ENCODE measurements at regions not wholly inside any gene's neighbourhood (a gene's known extent, or its start where the extent isn't known, plus 50 kb on each side); places are given as distances from the start of the nearest gene placed in this dataset.

- intact Hi-C loops (cut with micrococcal nuclease) = no loop called here
- no peak overlapping the region for H3K4me2 ChIP-seq (ENCODE audit: low read length)
- BruUV-seq (replicated peaks) = no TSS peak
- TF ChIP-seq SIN3A (IDR thresholded peaks at IDR 0.05; ENCODE audit: low read depth) (no peak), ZBTB33 (IDR thresholded peaks at IDR 0.05; ENCODE audit: extremely low read depth, insufficient replicate concordance, low read length) (no peak), RAD21 (IDR thresholded peaks at IDR 0.05; ENCODE audit: low read depth) (no peak), FOSL1 (IDR thresholded peaks at IDR 0.05; ENCODE audit: low read depth) (no peak), POLR2A (IDR thresholded peaks at IDR 0.05; ENCODE audit: borderline replicate concordance, extremely low read depth, insufficient read depth, insufficient read length) (no peak), POLR2AphosphoS5 (IDR thresholded peaks at IDR 0.05; ENCODE audit: low read depth, low read length) (no peak), CEBPB (IDR thresholded peaks at IDR 0.05; ENCODE audit: low read depth) (no peak), SRF (IDR thresholded peaks at IDR 0.05; ENCODE audit: low read depth) (no peak), JUND (IDR thresholded peaks at IDR 0.05) (no peak)
- H3K27ac ChIP-seq (ENCODE audit: low read depth, low read length) = no peak overlapping the region
- no peaks in the 10 kb centered on the region for H4K20me1 ChIP-seq (ENCODE audit: insufficient read depth)
- no peak for ATAC-seq
- no peak overlapping the region for H3K9ac ChIP-seq (ENCODE audit: low read length)
- peaks cover 3% of the 10 kb centered on the region in 2 experiments; a peak in 1 of 4 replicates for H3K9me3 ChIP-seq (ENCODE audit: control insufficient read depth in 1 of 2, insufficient read depth in 1 of 2, low read depth in 1 of 2, low read length in 2 of 2)
- no peak overlapping the region for H3K4me3 ChIP-seq (replicated peaks in 1 of 2; ENCODE audit: low read depth in 1 of 2, low read length in 2 of 2)
- H3K27me3 ChIP-seq (ENCODE audit: insufficient read depth, low read length) = no peaks in the 10 kb centered on the region
- ChIA-PET CTCF (interaction anchor here (1.3 kb wide), 1 partner anchor 216 kb away, joined by 3 read pairs; no protein-coding TSS in a partner anchor), RAD21 (ENCODE audit: low non-redundant PET in 1 of 2, low total read pairs in 2 of 2, uncharacterized antibody in 2 of 2, unreplicated experiment in 2 of 2) (no interaction called here), POLR2A (no interaction called here)
- no peaks in the 10 kb centered on the region for H3K79me2 ChIP-seq (ENCODE audit: insufficient read depth, low read length)
- DNase-seq (ENCODE audit: low read depth, low spot score) = no peak
- no peak overlapping the region for H2AFZ ChIP-seq (ENCODE audit: low read depth, low read length, poor library complexity, severe bottlenecking)
- H3K9me2 ChIP-seq (ENCODE audit: insufficient read depth) = 0 out of 2 replicates have a peak, but pooled peaks cover 3% of the 10 kb centered on the region
- peaks cover 4 to 15% of the 10 kb centered on the region in 2 experiments; a peak in 3 of 4 replicates for H3K4me1 ChIP-seq (ENCODE audit: control insufficient read depth in 1 of 2, insufficient read depth in 2 of 2, low read length in 2 of 2)
- no peaks in the 10 kb centered on the region for H3K36me3 ChIP-seq (ENCODE audit: control insufficient read depth in 1 of 2, insufficient read depth in 2 of 2, low read length in 2 of 2)
Observed at GRCh38 chr5:68502531-68502930, 287.0 kb downstream of the PIK3R1 start.

GRCh38 chr5:68504306-68504705 is 288.8 kb downstream of the PIK3R1 start:
- no peak for DNase-seq (ENCODE audit: low read depth, low spot score)
- RAD21 ChIA-PET (ENCODE audit: low non-redundant PET in 1 of 2, low total read pairs in 2 of 2, uncharacterized antibody in 2 of 2, unreplicated experiment in 2 of 2) = no interaction called here
- no peaks in the 10 kb centered on the region for H3K36me3 ChIP-seq (ENCODE audit: control insufficient read depth in 1 of 2, insufficient read depth in 2 of 2, low read length in 2 of 2)
- H2AFZ ChIP-seq (ENCODE audit: low read depth, low read length, poor library complexity, severe bottlenecking) = no peak overlapping the region
- no peak overlapping the region for H3K4me3 ChIP-seq (replicated peaks in 1 of 2; ENCODE audit: low read depth in 1 of 2, low read length in 2 of 2)
- no TSS peak for BruUV-seq (replicated peaks)
- intact Hi-C loops (cut with micrococcal nuclease) = no loop called here
- 0 out of 2 replicates have a peak, but pooled peaks cover 3% of the 10 kb centered on the region for H3K9me2 ChIP-seq (ENCODE audit: insufficient read depth)
- no peak overlapping the region for H3K4me2 ChIP-seq (ENCODE audit: low read length)
- CTCF ChIA-PET = no interaction called here
- H3K4me1 ChIP-seq (ENCODE audit: control insufficient read depth in 1 of 2, insufficient read depth in 2 of 2, low read length in 2 of 2) = peaks cover 4 to 15% of the 10 kb centered on the region in 2 experiments; a peak in 3 of 4 replicates
- no peak overlapping the region for H3K9ac ChIP-seq (ENCODE audit: low read length)
- no peak for ATAC-seq
- no peaks in the 10 kb centered on the region for H4K20me1 ChIP-seq (ENCODE audit: insufficient read depth)
- no peaks in the 10 kb centered on the region for H3K9me3 ChIP-seq (ENCODE audit: control insufficient read depth in 1 of 2, insufficient read depth in 1 of 2, low read depth in 1 of 2, low read length in 2 of 2)
- TF ChIP-seq CTCF (IDR thresholded peaks at IDR 0.05 in 2 of 3, conservative IDR thresholded peaks at IDR 0.05 in 1 of 3; ENCODE audit: borderline replicate concordance in 1 of 3, insufficient read depth in 1 of 3, low read depth in 2 of 3, low read length in 2 of 3) (no peak), ZNF274 (IDR thresholded peaks at IDR 0.05; ENCODE audit: low read depth, low read length) (no peak), FOSL1 (IDR thresholded peaks at IDR 0.05; ENCODE audit: low read depth) (no peak), REST (IDR thresholded peaks at IDR 0.05; ENCODE audit: low read depth) (no peak), JUND (IDR thresholded peaks at IDR 0.05) (no peak), POLR2A (IDR thresholded peaks at IDR 0.05; ENCODE audit: borderline replicate concordance, extremely low read depth, insufficient read depth, insufficient read length) (no peak), SP1 (IDR thresholded peaks at IDR 0.05; ENCODE audit: low read depth) (no peak)
- H3K79me2 ChIP-seq (ENCODE audit: insufficient read depth, low read length) = no peaks in the 10 kb centered on the region
- POLR2A ChIA-PET = no interaction called here
- no peak overlapping the region for H3K27ac ChIP-seq (ENCODE audit: low read depth, low read length)
- H3K27me3 ChIP-seq (ENCODE audit: insufficient read depth, low read length) = no peaks in the 10 kb centered on the region

Data from HCT116 (cell line).